Neural cell (in vitro differentiated cells): ENCODE measurements at regions not wholly inside any gene's neighbourhood (a gene's known extent, or its start where the extent isn't known, plus 50 kb on each side); places are given as distances from the start of the nearest gene placed in this dataset.
A peak's percentile ranks its signal among the peaks of the same experiment; 100 is the strongest.

ENCODE experiments used
- H2AFZ ChIP-seq: fragments of 200-600, 300-800 bp; sonication (generic), shearing (Covaris generic); 2 replicates; pipeline ENCODE4 v1.6.0; 2014; ENCODE audit warnings: low read depth, mild to moderate bottlenecking, antibody characterized with exemption, low read length, moderate library complexity
- H3F3A ChIP-seq: fragments of 200-600 bp; shearing (Covaris generic); 2 replicates; pipeline ENCODE4 v1.6.1; 2016; ENCODE audit warnings: mild to moderate bottlenecking, moderate library complexity, mixed read lengths, antibody characterized with exemption, low read length; ENCODE audit not compliant: insufficient read depth, poor library complexity, severe bottlenecking
- H3K27ac ChIP-seq: fragments of 200-600, 300-800 bp; sonication (generic), shearing (Covaris generic); 2 replicates; pipeline ENCODE4 v1.5.1; 2014; ENCODE audit warnings: mild to moderate bottlenecking, low read length, moderate library complexity
- H3K27me3 ChIP-seq: fragments of 300-800, 200-600 bp; sonication (generic), shearing (Covaris generic); 2 replicates; pipeline ENCODE4 v1.6.0; 2014; ENCODE audit warnings: mild to moderate bottlenecking, low read depth, low read length, moderate library complexity; ENCODE audit not compliant: insufficient read depth
- H3K36me3 ChIP-seq: fragments of 300-800, 200-600 bp; sonication (generic), shearing (Covaris generic); 2 replicates; pipeline ENCODE4 v1.5.1; 2014; ENCODE audit warnings: mild to moderate bottlenecking, antibody characterized with exemption, low read length, moderate library complexity; ENCODE audit not compliant: insufficient read depth
- H3K4me2 ChIP-seq: fragments of 300-800, 200-600 bp; sonication (generic), shearing (Covaris generic); 2 replicates; pipeline ENCODE4 v1.6.0; 2014; ENCODE audit warnings: mild to moderate bottlenecking, low read length
- H3K4me3 ChIP-seq: fragments of 300-800, 200-600 bp; sonication (generic), shearing (Covaris generic); 2 replicates; pipeline ENCODE4 v1.5.1; 2014; ENCODE audit warnings: mild to moderate bottlenecking, low read length, moderate library complexity
- H3K79me2 ChIP-seq: fragments of 200-600 bp; shearing (Covaris generic); replicated peaks from 2 replicates; pipeline ENCODE4 v1.6.0; 2014; ENCODE audit warnings: mild to moderate bottlenecking, low read length, moderate library complexity; ENCODE audit not compliant: insufficient read depth
- H3K9ac ChIP-seq: fragments of 300-800, 200-600 bp; sonication (generic), shearing (Covaris generic); 2 replicates; pipeline ENCODE4 v1.6.1; 2016; ENCODE audit warnings: mild to moderate bottlenecking, low read length, mixed read lengths
- H3K9me2 ChIP-seq: fragments of 200-600 bp; shearing (Covaris generic); 2 replicates; pipeline ENCODE4 v1.6.1; 2016; ENCODE audit warnings: mild to moderate bottlenecking, low read length, mixed read lengths; ENCODE audit not compliant: insufficient read depth
- H3K9me3 ChIP-seq: fragments of 200-600, 300-800 bp; sonication (generic), shearing (Covaris generic); 2 replicates; pipeline ENCODE4 v1.6.1; 2016; ENCODE audit warnings: mild to moderate bottlenecking, mixed run types, low read length, moderate library complexity, mixed read lengths
- H4K20me1 ChIP-seq: fragments of 200-600 bp; shearing (Covaris generic); 2 replicates; pipeline ENCODE4 v1.6.1; 2016; ENCODE audit warnings: mild to moderate bottlenecking, mixed run types; ENCODE audit not compliant: insufficient read depth
- EP300 ChIP-seq: fragments of 450-650 bp; conservative IDR thresholded peaks from 2 replicates; pipeline ENCODE4 v1.6.1; 2014; ENCODE audit warnings: antibody characterized with exemption, mild to moderate bottlenecking, moderate library complexity; ENCODE audit not compliant: poor library complexity, severe bottlenecking
- EZH2 ChIP-seq: fragments of 200-600, 300-800 bp; shearing (Covaris generic), sonication (generic); IDR thresholded peaks from 2 replicates; pipeline ENCODE4 v1.6.1; 2014; ENCODE audit warnings: antibody characterized with exemption, low read length, borderline replicate concordance, mild to moderate bottlenecking; ENCODE audit not compliant: insufficient read depth, poor library complexity, severe bottlenecking
- MXI1 ChIP-seq: fragments of 450-650 bp; conservative IDR thresholded peaks from 2 replicates; pipeline ENCODE4 v1.6.1; 2014; ENCODE audit warnings: antibody characterized with exemption, mild to moderate bottlenecking; ENCODE audit not compliant: poor library complexity, severe bottlenecking
- POLR2AphosphoS5 ChIP-seq: IDR thresholded peaks from 2 replicates; pipeline ENCODE4 v1.6.1; 2012
- RAD21 ChIP-seq: fragments of 450-650 bp; conservative IDR thresholded peaks from 2 replicates; pipeline ENCODE4 v1.6.1; 2014; ENCODE audit warnings: antibody characterized with exemption, mild to moderate bottlenecking, moderate library complexity
- SMC3 ChIP-seq: fragments of 450-650 bp; conservative IDR thresholded peaks from 2 replicates; pipeline ENCODE4 v1.6.1; 2014; ENCODE audit warnings: antibody characterized with exemption, mild to moderate bottlenecking, moderate library complexity; ENCODE audit not compliant: poor library complexity
- TAF1 ChIP-seq: IDR thresholded peaks from 2 replicates; pipeline ENCODE4 v1.6.1; 2012; ENCODE audit warnings: low read depth
- TF ChIP-seq, protein P1 (sequence below): IDR thresholded peaks from 2 replicates; pipeline ENCODE4 v1.6.1; 2012; ENCODE audit warnings: borderline replicate concordance
- TF ChIP-seq, protein P2 (sequence below): fragments of 450-650 bp; IDR thresholded peaks from 2 replicates; pipeline ENCODE4 v1.5.1; 2014; ENCODE audit warnings: antibody characterized with exemption, mild to moderate bottlenecking, moderate library complexity; ENCODE audit not compliant: poor library complexity, severe bottlenecking

DNA sequence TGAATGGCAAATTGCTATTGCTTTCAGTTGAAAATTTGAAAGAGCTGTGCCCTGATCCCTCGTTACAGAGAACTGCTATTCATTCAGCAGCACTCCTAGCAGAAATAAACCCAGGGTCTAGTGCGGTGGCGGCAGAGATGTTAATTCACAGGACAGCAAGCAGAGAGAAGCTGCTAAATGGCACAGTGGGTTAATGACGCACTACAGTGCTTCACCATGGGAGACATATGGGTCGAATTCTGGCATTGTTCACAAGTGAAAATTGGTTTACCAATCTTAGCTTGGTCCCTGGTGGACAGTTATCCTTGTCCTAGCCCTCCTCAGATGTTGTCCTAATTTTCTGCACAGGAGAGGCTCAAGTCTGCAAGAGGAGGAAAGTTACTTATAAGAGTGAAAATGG lies 807.4 kb downstream of the TLE1 start:
- H3K9me2 ChIP-seq = no peaks in the 10 kb centered on the region
- no peak for TF ChIP-seq MXI1
- TF ChIP-seq POLR2AphosphoS5 = peak; percentile 30
- no peak for TF ChIP-seq TAF1
- no peaks in the 10 kb centered on the region for H3K27me3 ChIP-seq
- H2AFZ ChIP-seq = no peak overlapping the region
- H3K9me3 ChIP-seq = no peaks in the 10 kb centered on the region
- H3K36me3 ChIP-seq = no peaks in the 10 kb centered on the region
- H3K27ac ChIP-seq = no peak overlapping the region
- H3K4me3 ChIP-seq = peak overlapping the region; percentile 51
- no peak overlapping the region for H3K9ac ChIP-seq
- no peaks in the 10 kb centered on the region for H3F3A ChIP-seq
- H4K20me1 ChIP-seq = no peaks in the 10 kb centered on the region
- no peaks in the 10 kb centered on the region for H3K79me2 ChIP-seq
- peak overlapping the region; percentile 38 for H3K4me2 ChIP-seq

DNA sequence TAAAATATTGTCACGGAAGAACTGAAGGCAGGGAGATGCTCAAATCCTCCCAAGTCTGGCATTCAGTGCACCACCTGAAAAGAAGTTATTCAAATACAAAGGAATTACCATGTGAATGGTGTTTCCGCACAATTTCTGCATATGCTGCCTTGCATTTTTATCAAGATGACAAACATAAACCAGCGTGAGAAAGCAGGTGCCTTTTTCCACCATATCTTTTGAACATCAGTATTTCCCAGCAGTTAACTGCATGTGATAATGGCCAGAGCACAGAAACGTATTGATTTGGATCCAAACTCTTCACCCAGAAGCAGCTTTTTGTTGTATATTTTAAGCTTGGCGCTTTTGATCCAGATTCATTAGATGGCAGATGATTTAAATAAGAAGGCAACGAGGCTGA lies 808.0 kb downstream of the TLE1 start:
- no peak overlapping the region for H3K27ac ChIP-seq
- no peaks in the 10 kb centered on the region for H3K79me2 ChIP-seq
- H2AFZ ChIP-seq = no peak overlapping the region
- H3F3A ChIP-seq = no peaks in the 10 kb centered on the region
- TF ChIP-seq MXI1 (no peak), EP300 (no peak), TAF1 (no peak), POLR2AphosphoS5 (no peak), RAD21 (no peak), SMC3 (no peak), EZH2 (no peak)
- TF ChIP-seq, protein P1, sequence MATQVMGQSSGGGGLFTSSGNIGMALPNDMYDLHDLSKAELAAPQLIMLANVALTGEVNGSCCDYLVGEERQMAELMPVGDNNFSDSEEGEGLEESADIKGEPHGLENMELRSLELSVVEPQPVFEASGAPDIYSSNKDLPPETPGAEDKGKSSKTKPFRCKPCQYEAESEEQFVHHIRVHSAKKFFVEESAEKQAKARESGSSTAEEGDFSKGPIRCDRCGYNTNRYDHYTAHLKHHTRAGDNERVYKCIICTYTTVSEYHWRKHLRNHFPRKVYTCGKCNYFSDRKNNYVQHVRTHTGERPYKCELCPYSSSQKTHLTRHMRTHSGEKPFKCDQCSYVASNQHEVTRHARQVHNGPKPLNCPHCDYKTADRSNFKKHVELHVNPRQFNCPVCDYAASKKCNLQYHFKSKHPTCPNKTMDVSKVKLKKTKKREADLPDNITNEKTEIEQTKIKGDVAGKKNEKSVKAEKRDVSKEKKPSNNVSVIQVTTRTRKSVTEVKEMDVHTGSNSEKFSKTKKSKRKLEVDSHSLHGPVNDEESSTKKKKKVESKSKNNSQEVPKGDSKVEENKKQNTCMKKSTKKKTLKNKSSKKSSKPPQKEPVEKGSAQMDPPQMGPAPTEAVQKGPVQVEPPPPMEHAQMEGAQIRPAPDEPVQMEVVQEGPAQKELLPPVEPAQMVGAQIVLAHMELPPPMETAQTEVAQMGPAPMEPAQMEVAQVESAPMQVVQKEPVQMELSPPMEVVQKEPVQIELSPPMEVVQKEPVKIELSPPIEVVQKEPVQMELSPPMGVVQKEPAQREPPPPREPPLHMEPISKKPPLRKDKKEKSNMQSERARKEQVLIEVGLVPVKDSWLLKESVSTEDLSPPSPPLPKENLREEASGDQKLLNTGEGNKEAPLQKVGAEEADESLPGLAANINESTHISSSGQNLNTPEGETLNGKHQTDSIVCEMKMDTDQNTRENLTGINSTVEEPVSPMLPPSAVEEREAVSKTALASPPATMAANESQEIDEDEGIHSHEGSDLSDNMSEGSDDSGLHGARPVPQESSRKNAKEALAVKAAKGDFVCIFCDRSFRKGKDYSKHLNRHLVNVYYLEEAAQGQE = no peak
- TF ChIP-seq, protein P2, sequence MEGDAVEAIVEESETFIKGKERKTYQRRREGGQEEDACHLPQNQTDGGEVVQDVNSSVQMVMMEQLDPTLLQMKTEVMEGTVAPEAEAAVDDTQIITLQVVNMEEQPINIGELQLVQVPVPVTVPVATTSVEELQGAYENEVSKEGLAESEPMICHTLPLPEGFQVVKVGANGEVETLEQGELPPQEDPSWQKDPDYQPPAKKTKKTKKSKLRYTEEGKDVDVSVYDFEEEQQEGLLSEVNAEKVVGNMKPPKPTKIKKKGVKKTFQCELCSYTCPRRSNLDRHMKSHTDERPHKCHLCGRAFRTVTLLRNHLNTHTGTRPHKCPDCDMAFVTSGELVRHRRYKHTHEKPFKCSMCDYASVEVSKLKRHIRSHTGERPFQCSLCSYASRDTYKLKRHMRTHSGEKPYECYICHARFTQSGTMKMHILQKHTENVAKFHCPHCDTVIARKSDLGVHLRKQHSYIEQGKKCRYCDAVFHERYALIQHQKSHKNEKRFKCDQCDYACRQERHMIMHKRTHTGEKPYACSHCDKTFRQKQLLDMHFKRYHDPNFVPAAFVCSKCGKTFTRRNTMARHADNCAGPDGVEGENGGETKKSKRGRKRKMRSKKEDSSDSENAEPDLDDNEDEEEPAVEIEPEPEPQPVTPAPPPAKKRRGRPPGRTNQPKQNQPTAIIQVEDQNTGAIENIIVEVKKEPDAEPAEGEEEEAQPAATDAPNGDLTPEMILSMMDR = no peak
- no peaks in the 10 kb centered on the region for H3K36me3 ChIP-seq
- H3K27me3 ChIP-seq = no peaks in the 10 kb centered on the region
- no peaks in the 10 kb centered on the region for H3K9me2 ChIP-seq
- no peaks in the 10 kb centered on the region for H4K20me1 ChIP-seq
- H3K9me3 ChIP-seq = no peaks in the 10 kb centered on the region
- H3K9ac ChIP-seq = no peak overlapping the region
- peak overlapping the region; percentile 51 for H3K4me3 ChIP-seq
- H3K4me2 ChIP-seq = peak overlapping the region; percentile 38

DNA sequence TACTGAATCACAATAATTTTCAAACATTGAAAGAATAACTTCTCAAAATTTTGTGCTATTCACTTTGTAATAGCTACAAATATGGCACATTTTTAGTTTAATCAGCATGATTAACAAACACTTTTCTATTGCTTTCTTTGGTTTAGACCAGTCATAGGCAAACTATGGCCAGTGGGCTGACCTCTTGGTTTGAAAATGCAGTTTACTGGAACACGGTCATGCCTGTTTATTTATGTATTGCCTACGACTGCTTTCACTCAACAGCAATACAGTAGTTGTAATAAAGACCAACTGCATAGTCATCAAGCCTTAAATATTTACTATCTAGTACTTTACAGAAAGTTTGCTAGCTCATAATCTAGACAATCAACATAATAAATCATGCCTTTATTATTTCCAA lies 810.8 kb downstream of the TLE1 start:
- no peak overlapping the region for H3K9ac ChIP-seq
- H3K36me3 ChIP-seq = no peaks in the 10 kb centered on the region
- H3K4me2 ChIP-seq = no peak overlapping the region
- H3F3A ChIP-seq = no peaks in the 10 kb centered on the region
- no peaks in the 10 kb centered on the region for H3K79me2 ChIP-seq
- H3K27ac ChIP-seq = no peak overlapping the region
- no peaks in the 10 kb centered on the region for H3K9me3 ChIP-seq
- TF ChIP-seq EP300 (no peak), MXI1 (no peak), TAF1 (no peak)
- H3K9me2 ChIP-seq = no peaks in the 10 kb centered on the region
- H4K20me1 ChIP-seq = no peaks in the 10 kb centered on the region
- no peaks in the 10 kb centered on the region for H3K27me3 ChIP-seq
- no peak overlapping the region for H2AFZ ChIP-seq
- H3K4me3 ChIP-seq = no peak overlapping the region
